GM19395 (cell line): ENCODE measurements at regions not wholly inside any gene's neighbourhood (a gene's known extent, or its start where the extent isn't known, plus 50 kb on each side); places are given as distances from the start of the nearest gene placed in this dataset.

Source experiments
- ATAC-seq: cut with Tn5 transposase; IDR thresholded peaks from one replicate; pipeline ENCODE4 v1.9.1; 2021; ENCODE audit warnings: mild to moderate bottlenecking, moderate library complexity; ENCODE audit not compliant: unreplicated experiment

DNA sequence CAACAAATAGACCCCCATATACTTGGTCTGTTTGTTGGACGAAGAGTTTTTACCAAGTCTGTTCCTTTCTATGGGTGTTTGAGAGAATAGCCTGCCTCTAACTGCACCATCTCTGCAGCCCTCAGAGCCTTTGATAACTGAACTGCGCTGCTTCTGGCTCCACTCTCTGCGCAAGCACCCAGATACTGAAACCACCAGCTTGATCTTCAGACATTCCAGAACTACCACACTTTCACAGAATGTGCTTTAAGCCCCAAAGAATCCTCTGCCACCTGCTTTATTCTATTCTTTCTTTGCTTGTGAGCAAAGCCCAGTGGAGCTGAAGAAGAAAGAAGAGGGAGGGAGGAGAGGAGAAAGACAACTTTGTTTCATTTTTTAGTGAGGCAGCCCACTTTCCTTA lies 380.7 kb downstream of the BCL11A start:
- ATAC-seq: no peak

DNA sequence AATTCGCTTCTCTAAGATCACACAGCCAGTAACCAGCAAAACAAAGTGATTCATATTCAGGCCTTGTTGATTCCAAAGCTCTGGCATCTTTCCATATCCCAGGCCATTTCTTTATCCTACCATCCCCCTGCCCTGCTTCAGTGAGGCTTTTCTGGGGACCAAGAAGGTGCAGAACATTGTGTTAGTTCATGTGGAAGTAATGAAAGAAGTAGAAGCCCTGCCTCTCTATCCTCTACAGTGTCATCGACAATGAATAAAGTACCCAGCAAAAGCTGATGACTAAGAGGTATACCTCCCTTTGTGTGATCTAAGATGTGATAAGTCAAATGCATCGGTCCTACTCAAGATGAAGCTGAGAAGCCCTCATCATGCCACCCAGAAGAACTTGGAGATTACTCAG lies 383.2 kb downstream of the BCL11A start:
- ATAC-seq: no peak

DNA sequence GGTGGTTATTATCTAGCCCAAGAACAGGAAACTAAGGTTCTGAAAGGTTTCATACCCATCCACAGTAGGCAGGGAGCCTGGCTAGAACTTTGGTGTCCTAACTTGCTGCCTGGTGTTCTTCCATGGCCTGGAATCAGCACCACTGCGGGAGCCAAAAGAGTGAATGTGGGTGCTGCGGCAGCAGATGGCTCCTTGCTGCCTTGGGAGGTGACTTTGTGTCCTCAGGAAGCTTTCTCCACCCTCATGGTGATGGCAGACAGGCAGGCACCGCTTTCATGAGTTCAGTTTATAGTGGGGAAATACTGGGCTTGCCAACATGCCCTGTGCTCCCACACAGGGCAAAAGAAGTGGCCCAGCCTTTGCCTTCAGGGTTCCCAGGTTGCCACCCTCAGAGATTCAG lies 385.2 kb downstream of the BCL11A start:
- ATAC-seq: no peak

DNA sequence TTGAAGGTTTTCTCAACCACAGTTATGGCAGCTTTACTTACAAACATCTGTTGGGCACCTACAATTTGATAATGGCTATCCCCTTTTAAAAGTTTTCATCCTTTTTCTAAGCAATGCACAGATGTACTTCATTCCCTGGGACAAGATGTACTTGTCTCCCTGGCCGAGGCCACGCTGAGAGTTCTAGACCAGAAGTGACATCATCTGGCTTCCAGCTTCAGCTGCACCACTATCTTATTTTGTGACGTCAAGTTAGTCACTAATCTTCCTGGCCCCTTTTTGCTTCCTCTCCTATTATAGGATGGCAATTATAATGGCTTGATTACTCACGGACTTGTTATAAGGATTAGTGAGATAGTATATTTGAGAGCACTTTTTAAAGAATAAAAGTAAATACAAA lies 386.4 kb downstream of the BCL11A start:
- no peak for ATAC-seq

DNA sequence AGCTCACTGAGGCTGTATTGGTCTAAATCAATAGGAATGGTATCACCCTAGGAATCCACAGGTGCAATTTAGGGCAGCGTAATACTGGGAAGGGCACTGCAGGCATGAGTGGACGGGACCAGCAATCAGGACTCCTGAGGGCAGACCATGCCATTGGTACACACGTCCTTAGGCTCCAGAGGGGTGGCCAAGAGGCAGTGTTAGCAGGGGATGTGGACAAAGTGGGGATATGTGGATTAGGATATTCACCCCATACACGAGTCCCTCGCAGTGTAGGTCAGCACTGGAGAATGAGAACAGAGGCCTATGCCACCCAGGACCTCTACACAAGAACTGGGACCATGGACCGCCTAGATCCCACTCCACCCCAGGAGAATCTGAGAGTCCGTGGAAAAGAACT lies 389.8 kb downstream of the BCL11A start:
- no peak for ATAC-seq

DNA sequence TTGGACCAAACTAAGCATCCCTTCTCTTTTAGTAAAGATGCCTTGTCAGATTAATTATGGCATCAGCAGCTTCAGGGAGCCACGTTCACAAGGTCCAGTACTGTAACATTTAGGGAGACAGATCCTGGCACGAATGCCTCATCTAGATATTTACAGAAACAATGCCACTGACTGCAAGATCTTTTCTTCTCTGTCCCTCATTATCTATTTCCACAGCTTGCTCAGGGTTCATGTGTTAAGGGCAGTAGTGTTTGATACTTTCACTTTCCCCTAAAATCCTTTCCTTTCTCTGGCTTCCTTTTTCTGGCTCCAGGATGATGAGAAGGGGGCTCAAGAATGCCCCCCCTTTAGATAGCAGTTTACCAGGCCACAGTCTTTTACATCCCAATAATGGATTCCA lies 393.9 kb downstream of the BCL11A start:
- no peak for ATAC-seq

DNA sequence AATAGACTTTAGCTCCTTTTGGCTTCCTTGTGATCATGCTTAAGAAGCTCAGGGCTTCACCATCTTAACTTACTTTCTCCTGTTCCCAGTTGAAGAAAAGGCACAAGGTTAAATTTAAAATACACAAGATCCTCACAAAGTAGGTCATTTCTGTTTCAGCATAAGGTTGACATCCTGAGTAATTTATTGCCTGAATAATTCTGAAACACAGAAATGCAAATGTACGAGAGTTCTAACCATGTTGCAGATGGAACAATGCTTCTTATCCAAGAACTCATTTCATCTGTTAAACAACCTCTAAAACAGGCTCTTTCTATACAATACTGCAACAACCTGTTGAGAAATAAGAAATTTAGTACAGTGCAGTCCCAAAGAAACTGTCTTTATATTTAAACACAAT lies 395.2 kb downstream of the BCL11A start:
- ATAC-seq: peak; percentile 66

DNA sequence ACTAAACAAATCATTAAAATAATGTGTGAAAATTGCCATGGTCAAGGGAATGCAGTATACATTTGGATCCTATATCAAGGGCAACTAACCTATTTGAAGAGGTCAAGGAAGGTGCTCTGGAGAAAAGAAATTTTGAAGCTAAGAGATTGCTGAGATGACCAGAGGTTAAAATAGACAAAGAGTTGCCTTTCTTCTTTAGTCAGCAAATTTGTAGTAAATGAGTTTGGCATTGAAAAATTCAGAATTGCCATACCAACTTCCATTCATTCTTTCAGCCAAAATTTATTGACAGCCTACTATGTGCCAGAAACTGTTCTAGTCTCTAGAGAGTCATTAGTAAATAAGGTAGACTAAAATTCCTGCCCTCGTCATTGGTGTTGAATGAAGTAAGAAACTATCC lies 396.2 kb downstream of the BCL11A start:
- no peak for ATAC-seq

DNA sequence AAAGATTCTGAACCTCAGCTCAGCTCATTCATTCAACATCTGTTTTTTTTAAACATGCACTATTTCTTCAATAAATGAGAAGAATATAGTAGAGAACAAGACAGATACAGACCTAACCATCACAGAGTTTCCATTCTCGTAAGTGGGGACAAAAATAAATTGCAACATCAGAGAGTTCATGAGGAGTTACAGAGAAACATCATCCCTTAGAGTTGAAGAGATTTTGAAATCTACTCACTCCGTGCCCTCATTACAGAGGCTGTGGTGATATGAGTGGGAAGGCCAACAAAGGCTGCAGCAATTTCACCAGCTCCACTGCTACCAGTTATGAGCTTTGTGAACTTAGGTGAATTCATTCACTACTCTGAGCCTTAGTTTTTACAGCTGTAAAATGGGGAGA lies 399.3 kb downstream of the BCL11A start:
- no peak for ATAC-seq

DNA sequence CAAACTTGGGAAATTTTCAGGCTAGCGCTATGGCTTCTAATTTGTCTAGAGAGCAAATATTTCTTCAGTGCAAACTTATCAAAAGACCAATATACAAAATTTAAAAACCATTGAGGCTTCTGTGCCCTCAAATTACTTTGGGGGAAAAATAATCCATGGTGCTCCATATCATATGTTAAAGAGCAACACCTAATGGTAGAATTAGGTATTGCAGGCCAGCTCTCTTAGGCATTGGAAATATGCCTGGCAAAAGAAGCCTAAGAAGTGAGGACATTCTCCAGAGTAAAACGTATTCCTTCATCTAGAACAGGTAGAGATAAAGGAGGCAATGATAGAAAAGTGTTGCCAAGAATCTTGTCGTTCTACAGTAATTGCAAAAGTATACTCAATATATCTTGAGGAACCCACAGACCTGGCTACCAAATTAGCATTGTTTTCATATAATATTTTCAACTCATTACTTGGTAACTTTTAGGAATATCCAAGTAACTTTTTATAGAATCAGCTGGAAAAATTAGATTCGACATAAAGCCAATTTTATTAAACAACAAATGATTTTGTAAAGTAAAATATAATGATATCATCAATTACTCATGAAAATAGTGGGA lies 401.1 kb downstream of the BCL11A start:
- ATAC-seq: no peak

DNA sequence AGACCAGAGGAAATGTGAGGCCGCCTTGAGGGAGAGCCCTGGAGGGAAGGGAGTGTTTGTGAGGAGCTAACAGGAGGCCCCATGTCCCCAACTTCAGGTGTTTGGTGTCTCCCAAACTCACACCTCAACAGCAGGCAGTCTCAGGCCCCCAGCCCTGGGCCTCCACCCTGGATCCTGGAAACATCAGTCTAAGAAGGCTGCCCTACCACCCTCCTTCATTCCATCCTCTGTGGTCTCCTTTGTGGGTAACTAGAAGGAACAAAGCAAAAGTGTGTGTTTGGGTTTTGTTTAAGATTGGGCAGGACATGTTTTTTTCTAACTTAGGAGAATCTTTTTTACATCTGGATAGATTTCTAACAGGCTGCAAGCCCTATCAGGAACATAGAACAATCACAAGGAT lies 404.3 kb downstream of the BCL11A start:
- no peak for ATAC-seq

DNA sequence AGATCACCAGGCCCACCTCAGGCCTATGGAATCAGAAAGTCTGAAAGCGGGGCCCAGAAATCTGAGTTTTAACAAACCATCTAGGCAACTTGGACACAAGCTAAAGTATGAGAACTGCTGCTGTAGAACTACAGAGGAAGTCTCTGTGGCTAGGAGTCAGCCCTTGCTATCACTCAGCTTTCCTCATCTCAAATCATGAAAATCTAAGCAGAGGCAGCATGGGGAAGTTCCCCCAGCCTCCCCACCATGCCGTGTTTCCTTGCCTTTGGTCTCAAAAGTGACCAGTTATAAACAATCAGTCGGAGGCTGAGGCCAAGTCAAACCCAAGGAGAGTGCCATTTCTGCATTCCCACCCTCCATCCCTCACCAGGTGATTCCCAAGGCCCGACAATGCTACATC lies 404.7 kb downstream of the BCL11A start:
- ATAC-seq: no peak

DNA sequence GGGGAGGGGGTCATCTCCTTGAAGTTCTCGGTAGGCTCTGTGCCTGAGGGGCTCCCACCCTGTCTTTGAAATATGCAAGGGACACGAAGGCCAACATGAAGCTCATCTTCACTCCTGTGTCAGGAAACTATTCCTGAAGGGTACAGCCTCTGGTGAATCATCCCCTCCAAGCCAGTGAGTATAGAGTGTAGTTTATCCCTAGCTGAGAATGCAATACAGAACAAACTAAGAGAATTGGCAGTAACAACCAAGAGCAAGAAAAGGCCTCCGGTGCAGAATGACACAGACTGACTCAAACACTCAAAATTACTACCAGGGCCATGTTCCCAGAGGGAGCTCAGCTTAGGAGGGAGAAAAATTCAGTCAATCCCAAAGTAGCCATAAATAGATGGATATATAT lies 413.3 kb downstream of the BCL11A start:
- no peak for ATAC-seq

DNA sequence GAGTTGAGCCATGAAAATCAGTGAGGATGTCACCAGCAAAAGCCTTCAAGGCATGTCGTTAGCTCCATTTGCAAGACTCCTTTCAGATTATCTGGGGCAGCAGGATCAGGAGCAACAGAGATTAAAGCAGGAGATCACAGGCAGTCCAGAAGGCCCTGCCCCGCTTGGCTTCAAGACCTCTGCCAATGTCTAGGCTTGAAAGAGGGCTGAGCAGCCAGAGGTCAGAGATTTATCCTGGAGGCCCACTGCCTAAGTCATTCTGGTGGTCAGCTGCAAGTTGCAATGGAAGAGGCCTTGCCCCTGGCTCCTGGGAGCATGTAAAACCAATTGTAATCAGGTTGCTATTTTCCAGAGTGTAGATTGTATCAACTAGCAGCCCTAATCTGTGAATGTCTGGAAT lies 416.5 kb downstream of the BCL11A start:
- ATAC-seq: no peak

DNA sequence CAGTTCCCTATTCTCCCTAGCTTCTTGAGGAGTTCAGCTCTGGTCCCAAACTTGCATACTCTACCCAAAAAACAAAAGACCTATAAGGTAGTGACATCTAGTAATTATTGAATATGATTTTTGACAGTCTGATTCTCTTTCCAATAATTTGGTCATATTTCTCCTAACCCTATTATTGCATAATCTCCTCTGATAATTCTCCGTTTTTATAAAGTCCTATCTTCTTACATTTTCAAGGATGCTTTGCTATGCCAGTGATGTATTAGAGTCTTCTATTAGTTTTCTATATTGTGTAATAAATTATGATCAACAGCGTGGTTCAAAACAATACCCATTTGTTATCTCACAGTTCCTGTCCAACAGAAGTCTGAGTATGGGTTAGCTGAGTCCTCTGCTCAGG lies 426.3 kb downstream of the BCL11A start:
- ATAC-seq: no peak

DNA sequence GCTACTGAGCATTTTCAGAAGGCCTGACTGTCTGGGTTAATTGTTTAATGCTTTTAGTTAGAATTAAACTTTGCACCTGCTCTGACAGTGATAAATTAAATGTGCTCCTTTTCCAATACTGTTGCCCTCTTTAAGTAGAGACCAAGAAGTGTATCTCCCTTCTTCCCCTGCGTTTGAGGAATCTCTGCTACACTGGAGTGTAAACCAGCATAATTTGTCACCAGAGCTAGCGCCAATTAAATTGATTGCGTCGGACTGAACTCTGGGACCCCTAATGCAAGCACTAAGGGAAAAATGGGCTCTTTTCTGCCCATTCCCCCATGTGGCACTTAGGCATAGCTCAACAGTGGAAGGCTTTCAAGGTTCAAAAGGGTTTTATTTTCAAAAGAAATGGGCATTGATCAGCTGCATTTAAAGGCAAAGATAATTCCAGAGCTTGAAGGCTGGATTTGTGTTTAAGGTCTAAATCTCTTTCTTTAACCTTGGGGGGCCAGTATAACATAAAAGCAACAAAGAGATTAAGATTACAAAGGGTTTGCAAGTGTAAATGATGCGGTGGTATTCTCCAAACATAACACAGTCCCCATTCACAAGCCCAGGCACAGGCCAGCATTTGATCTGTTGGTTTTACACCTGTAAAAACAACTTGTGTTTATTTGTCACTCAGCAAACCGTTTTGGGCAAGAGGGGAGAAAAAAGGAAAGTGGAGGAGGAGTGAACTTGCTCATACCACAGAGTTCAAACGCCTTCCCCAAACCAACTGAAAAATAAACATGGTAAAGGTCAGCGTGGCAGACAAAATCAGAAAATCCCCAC lies 427.6 kb downstream of the BCL11A start:
- ATAC-seq: no peak

DNA sequence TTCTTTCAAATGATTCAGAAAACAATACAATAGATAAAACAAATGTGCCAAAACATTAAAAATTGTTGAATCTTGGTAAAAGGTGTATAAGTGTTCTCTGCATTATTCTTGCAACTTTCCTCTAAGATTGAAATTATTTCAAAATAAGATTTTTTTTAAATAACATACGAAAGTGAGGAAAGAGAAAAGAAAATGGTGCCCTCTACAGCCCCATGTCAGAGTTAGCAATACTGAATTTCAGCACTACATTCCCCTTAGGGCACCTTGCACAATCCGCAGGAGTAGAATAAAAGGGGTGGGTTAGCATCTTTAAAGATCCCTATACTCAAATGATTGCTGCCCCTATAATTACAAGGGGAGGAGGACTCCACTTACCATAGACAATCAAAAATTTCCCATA lies 433.7 kb downstream of the BCL11A start:
- no peak for ATAC-seq

DNA sequence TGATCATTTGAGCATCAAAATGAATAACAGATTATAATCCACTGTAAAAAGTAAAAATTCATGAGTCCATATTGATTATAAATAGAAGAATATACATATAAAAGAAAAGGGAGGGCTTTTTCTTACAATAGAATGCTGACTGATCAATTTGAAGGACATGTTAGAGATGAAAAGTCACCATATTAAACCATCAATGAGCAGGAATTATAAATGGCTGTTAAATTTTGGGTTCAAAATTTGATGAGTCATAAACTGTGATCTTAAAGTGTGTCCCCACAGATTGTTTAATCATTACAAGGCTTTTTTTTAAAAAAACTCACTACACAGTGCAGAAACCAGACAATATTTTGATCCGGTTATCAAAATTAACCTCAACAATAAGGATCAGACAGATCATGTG lies 434.5 kb downstream of the BCL11A start:
- ATAC-seq: no peak

DNA sequence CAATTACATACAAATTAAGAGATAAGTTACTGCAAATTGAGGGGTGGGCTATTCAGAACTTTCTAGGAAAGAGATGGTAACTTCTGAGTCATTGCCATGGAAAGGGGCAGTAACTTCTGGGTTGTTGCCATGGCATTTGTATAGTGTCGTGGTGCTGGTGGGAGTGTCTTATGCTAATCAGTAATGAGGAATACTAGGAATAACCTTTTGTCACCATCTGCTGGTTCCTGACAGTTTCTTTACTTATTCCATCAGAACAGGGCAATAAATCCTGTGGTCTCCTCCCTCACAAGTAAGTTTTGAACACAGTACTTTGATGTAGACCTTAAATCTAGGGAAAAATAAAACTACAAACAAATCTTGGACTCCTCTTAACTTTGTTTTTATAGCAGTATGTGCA lies 435.4 kb downstream of the BCL11A start:
- no peak for ATAC-seq

DNA sequence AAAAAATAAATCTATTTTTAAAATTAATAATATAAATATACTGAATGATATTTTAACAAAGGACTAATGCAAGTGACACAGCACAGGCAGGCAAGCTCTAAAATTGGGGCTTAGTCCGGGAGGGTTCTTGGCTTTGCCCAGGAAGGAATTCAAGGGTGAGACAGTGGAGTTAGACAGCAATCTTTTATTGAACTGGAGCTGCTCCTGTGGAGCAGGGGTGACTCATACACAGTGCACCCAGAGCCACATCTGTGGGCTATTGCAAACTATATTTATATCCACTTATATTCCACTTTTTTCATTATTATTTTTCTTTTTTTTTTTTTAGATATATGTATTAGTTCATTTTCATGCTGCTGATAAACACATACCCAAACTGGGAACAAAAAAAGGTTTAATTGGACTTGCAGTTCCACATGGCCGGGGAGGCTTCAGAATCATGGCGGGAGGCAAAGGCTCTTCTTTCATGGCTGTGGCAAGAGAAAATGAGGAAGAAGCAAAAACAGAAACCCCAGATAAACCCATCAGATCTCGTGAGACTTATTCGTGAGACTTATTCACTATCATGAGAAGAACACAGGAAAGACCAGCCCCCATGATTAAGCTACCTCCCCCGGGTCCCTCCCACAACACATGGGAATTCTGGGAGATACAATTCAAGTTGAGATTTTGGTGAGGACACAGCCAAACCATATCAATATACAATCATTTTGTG lies 437.1 kb downstream of the BCL11A start:
- ATAC-seq: no peak

DNA sequence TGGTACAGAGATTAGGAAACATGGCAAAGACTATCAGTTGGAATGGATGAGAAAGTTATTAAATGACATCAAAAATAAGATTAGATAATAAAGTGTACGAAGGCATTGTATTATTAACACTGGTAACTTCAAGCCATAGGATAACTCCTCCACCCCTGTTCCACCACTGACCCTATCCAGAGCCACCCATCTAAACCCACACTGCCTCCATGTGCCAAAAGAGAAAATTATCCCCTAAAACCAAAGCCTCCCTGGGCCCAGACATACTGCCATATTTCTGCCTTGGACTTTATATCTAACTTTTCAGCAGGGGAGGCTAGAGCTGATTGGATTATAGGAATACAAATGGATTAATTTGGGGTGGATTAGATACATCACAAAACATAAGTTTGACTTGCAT lies 443.7 kb downstream of the BCL11A start:
- no peak for ATAC-seq

DNA sequence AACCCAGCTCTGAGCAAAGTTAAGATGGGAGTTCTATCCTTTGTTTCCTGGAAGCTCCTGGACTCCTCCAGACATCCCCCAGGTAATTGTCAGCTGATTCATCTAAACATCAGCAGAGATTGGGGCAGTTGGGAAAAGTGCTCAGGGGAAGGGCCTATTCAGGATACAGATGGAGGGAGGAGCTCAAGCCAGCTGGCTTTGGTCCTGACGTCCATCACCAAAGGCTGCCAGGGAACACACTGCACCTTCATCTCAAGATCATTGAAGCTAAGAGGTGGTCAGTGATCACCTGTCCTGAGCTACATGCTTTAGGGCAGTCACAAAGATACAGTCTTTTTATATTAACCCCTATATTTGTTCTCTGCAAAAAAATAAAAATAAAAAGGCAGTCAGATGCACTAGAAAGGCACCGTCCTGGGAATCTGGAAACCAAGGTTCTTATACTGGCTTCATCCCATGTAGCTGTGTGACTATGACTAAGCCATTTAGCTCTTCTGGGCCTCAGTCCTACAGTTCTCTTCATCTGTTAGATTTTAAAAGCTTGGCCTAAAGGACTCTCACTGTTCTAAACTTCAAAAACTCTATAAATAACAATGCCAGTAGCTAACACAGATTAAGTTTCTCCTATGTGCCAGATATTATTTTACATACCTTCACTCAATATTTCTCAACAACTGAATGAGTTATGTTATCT lies 446.5 kb downstream of the BCL11A start:
- no peak for ATAC-seq
